GM12891 (cell line): ENCODE measurements at regions not wholly inside any gene's neighbourhood (a gene's known extent, or its start where the extent isn't known, plus 50 kb on each side); places are given as distances from the start of the nearest gene placed in this dataset.
"Not testable (repeated sequence)": the region's sequence is repeated elsewhere in the genome, so short reads cannot be mapped to it uniquely, and the experiment has no call there.

Source experiments
- PAX5 ChIP-seq: IDR thresholded peaks from 2 replicates; pipeline ENCODE4 v1.6.1; 2011; ENCODE audit warnings: low read length, moderate library complexity, mild to moderate bottlenecking; ENCODE audit not compliant: insufficient read depth, severe bottlenecking
- POLR2A ChIP-seq: IDR thresholded peaks from 2 replicates; pipeline ENCODE4 v1.6.1; 2011; ENCODE audit warnings: low read depth, low read length, control low read depth
- POLR2AphosphoS5 ChIP-seq: IDR thresholded peaks from 2 replicates; pipeline ENCODE4 v1.6.1; 2011; ENCODE audit warnings: low read depth, low read length, control low read depth
- TAF1 ChIP-seq: IDR thresholded peaks from 2 replicates; pipeline ENCODE4 v1.6.1; 2011; ENCODE audit warnings: low read depth, low read length, control low read depth

DNA sequence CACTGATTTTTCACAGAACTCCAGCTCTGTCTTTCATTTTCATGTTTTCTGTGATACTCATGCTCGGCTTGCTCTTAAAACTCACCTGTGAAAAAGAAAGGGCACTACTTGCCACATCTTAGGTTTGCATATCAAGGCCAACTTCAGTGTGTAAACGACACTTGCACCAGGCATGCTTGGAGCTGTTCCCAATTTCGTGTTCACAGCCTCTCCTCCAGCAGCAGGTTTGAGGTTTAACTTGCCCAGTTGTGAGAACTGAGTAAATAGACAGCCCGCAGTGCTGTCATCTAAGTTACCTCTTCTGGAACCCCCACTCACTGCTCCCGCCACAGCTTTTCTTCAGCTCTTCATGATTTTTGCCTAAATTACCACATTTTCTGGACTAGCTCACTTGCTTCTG, 172.2 kb downstream of the SPDYE17 start:
- not testable (repeated sequence) for TF ChIP-seq POLR2A, POLR2AphosphoS5, TAF1, PAX5
